ENCODE measurements at regions not wholly inside any gene's neighbourhood (a gene's known extent, or its start where the extent isn't known, plus 50 kb on each side); places are given as distances from the start of the nearest gene placed in this dataset.
"Not testable (repeated sequence)": the region's sequence is repeated elsewhere in the genome, so short reads cannot be mapped to it uniquely, and the experiment has no call there.

- DNase-seq (ENCODE audit: low read depth): no peak
Observed at GRCh38 chr6:85079761-85080160, 315.4 kb upstream of the TBX18 start.

- DNase-seq (ENCODE audit: low read depth): no peak
Observed at GRCh38 chr6:85078058-85078457, 313.7 kb upstream of the TBX18 start.

- no peak for DNase-seq (ENCODE audit: low read depth)
Observed at GRCh38 chr6:85077098-85077497, 312.7 kb upstream of the TBX18 start.

GRCh38 chr6:85071845-85072244 lies 307.4 kb upstream of the TBX18 start:
- DNase-seq (ENCODE audit: low read depth): not testable (repeated sequence)

GRCh38 chr6:85069577-85069976 lies 305.2 kb upstream of the TBX18 start:
- no peak for DNase-seq (ENCODE audit: low read depth)

- no peak for DNase-seq (ENCODE audit: low read depth)
Observed at GRCh38 chr6:85068221-85068620, 303.8 kb upstream of the TBX18 start.

- no peak for DNase-seq (ENCODE audit: low read depth)
Observed at GRCh38 chr6:85066266-85066665, 301.9 kb upstream of the TBX18 start.

GRCh38 chr6:85065831-85066230 lies 301.4 kb upstream of the TBX18 start:
- no peak for DNase-seq (ENCODE audit: low read depth)

- DNase-seq (ENCODE audit: low read depth): no peak
Observed at GRCh38 chr6:85063611-85064010, 299.2 kb upstream of the TBX18 start.

GRCh38 chr6:85062884-85063283 lies 298.5 kb upstream of the TBX18 start:
- DNase-seq (ENCODE audit: low read depth): no peak

- no peak for DNase-seq (ENCODE audit: low read depth)
Observed at GRCh38 chr6:85058806-85059205, 294.4 kb upstream of the TBX18 start.

GRCh38 chr6:85050149-85050548 lies 285.8 kb upstream of the TBX18 start:
- DNase-seq (ENCODE audit: low read depth): no peak

GRCh38 chr6:85049282-85049681 lies 284.9 kb upstream of the TBX18 start:
- DNase-seq (ENCODE audit: low read depth): no peak

GRCh38 chr6:85047818-85048217 lies 283.4 kb upstream of the TBX18 start:
- DNase-seq (ENCODE audit: low read depth): no peak

- DNase-seq (ENCODE audit: low read depth): not testable (repeated sequence)
Observed at GRCh38 chr6:85045767-85046166, 281.4 kb upstream of the TBX18 start.

- no peak for DNase-seq (ENCODE audit: low read depth)
Observed at GRCh38 chr6:85044361-85044760, 280.0 kb upstream of the TBX18 start.

- no peak for DNase-seq (ENCODE audit: low read depth)
Observed at GRCh38 chr6:85041376-85041775, 277.0 kb upstream of the TBX18 start.

- DNase-seq (ENCODE audit: low read depth): no peak
Observed at GRCh38 chr6:85037221-85037620, 272.8 kb upstream of the TBX18 start.

GRCh38 chr6:85035766-85036165 lies 271.4 kb upstream of the TBX18 start:
- no peak for DNase-seq (ENCODE audit: low read depth)

GRCh38 chr6:85033547-85033946 lies 269.1 kb upstream of the TBX18 start:
- DNase-seq (ENCODE audit: low read depth): no peak

- no peak for DNase-seq (ENCODE audit: low read depth)
Observed at GRCh38 chr6:85026021-85026420, 261.6 kb upstream of the TBX18 start.

GRCh38 chr6:85023721-85024120 lies 259.3 kb upstream of the TBX18 start:
- no peak for DNase-seq (ENCODE audit: low read depth)

- DNase-seq (ENCODE audit: low read depth): no peak
Observed at GRCh38 chr6:85017352-85017751, 253.0 kb upstream of the TBX18 start.

- DNase-seq (ENCODE audit: low read depth): no peak
Observed at GRCh38 chr6:85016726-85017125, 252.3 kb upstream of the TBX18 start.

- DNase-seq (ENCODE audit: low read depth): no peak
Observed at GRCh38 chr6:85015396-85015990, 251.1 kb upstream of the TBX18 start.
